ENCODE measurements at regions not wholly inside any gene's neighbourhood (a gene's known extent, or its start where the extent isn't known, plus 50 kb on each side); places are given as distances from the start of the nearest gene placed in this dataset.

DNA sequence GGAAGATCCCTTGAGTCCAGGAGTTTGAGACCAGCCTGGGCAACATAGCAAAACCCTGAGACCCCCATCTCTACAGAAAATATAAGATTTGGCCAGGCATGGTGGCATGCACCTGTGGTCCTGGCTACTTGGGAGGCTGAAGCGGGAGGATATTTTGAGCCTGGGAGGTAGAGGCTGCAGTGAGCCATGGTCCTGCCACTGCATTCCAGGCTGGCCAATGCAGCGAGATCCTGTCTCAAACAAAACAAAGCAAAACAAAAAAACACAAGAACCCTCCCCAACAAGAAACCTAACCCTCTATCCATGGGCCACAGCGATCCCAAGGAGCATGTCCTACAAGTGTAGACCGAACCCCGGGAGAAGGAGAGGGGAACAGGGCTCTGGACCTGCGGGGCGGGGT is 133.3 kb downstream of the MGAT5B start:
- TF ChIP-seq, protein P1, sequence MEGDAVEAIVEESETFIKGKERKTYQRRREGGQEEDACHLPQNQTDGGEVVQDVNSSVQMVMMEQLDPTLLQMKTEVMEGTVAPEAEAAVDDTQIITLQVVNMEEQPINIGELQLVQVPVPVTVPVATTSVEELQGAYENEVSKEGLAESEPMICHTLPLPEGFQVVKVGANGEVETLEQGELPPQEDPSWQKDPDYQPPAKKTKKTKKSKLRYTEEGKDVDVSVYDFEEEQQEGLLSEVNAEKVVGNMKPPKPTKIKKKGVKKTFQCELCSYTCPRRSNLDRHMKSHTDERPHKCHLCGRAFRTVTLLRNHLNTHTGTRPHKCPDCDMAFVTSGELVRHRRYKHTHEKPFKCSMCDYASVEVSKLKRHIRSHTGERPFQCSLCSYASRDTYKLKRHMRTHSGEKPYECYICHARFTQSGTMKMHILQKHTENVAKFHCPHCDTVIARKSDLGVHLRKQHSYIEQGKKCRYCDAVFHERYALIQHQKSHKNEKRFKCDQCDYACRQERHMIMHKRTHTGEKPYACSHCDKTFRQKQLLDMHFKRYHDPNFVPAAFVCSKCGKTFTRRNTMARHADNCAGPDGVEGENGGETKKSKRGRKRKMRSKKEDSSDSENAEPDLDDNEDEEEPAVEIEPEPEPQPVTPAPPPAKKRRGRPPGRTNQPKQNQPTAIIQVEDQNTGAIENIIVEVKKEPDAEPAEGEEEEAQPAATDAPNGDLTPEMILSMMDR (conservative IDR thresholded peaks at IDR 0.05; ENCODE audit: low read length): no peak
- DNase-seq (ENCODE audit: low read depth): no peak
- H3K4me3 ChIP-seq (ENCODE audit: low read length): no peak overlapping the region

DNA sequence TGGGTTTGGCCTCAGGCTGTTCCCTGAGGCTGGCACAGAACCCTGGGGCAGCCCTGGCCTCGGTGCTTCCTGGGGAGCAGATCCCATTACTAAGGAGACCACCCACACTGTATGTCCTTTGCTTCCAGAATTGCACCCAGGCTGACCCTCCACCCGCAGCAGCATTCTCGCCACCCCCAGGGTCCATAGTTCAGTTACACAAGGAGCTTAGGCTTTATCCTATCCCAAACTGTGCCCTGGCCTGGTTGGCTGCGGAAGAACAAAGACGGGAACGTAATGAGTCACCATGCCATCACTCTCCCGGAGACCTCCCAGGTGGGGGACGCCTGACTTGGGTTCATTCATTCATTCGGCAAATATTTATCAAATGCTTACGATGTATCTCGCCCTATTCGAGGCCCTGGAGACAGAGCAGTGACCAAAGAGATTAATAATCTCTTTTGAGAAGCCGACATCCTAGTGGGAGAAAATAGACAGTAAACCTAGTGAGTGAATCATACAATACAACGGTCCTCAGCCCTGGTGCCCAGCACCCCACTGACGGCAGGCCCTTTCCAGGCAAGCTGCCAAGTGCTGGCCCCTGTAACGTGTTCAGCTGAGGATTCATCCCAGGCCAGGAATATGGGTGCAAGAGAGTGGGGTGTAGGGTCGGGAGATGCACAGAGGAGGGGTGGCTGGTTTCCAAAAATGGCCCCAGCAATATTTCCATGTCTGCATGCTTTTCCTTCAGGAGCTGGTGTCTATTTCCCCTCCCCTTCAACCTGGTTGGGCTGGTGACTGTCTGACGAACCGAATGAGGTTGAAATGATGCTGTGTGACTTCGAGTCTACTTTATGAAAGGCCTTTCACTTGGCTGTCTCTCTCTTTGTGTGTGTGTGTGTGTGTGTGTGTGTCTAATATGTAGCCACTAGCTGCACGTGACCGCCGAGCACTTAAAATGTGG is 134.2 kb downstream of the MGAT5B start:
- TF ChIP-seq, protein P1 (conservative IDR thresholded peaks at IDR 0.05; ENCODE audit: low read length): no peak
- peak; percentile 27 for DNase-seq (ENCODE audit: low read depth)
- H3K4me3 ChIP-seq (ENCODE audit: low read length): no peak overlapping the region

GRCh38 chr17:77003699-77004098 is 135.5 kb downstream of the MGAT5B start:
- TF ChIP-seq, protein P1 (conservative IDR thresholded peaks at IDR 0.05; ENCODE audit: low read length): no peak
- H3K4me3 ChIP-seq (ENCODE audit: low read length): no peak overlapping the region
- no peak for DNase-seq (ENCODE audit: low read depth)

DNA sequence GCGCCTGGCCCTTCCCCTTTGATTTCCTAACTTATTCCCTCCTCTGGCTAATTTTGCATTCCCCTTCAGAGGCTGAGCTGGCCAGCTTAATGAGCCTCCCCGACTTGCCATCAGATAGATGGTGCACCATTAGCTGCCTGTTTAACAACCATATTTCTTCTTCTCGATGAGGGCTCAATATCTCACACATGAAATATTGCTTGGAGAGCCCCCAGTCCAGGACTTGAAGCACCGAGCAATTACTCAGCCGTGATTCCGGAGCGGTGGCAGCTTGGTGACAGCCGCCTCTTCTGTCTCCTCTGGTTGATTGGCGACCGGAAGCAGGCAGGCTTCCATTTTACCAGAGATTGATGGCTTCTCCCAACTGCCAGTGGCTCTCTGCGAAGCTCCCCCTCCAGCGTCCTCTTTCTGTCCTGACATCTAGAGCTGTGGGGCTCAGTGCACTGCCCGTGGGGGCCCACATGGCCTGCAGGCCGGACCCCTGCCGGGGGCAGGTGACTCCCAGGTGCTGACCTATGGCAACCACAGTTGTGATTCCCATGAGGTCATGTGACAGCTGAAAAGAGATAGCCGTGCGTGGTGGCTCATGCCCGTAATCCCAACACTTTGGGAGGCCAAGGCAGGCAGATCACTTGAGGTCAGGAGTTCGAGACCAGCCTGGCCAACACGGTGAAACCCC is 133.7 kb upstream of the SEC14L1 start:
- TF ChIP-seq, protein P1 (conservative IDR thresholded peaks at IDR 0.05; ENCODE audit: low read length): no peak
- no peak for DNase-seq (ENCODE audit: low read depth)
- no peak overlapping the region for H3K4me3 ChIP-seq (ENCODE audit: low read length)

DNA sequence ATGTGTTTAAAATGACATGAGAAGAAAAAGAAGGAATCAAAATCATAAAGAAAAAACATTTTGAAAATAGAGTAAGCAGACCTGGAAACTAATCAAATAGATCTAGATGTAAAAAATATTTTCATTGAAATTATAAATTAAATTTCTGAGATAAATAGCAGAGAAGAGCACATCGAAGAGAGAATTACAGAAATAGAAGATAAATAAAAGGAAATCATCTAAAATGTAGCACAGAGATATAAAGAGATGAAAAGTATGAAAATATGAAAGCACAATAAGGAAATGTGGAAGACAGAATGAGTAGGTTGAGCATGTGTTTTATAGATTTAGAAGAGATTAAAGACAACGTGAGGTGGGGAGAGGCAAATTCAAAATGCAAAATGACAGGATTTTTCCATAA is 130.9 kb upstream of the SEC14L1 start:
- TF ChIP-seq, protein P1 (conservative IDR thresholded peaks at IDR 0.05; ENCODE audit: low read length): no peak
- H3K4me3 ChIP-seq (ENCODE audit: low read length): no peak overlapping the region
- no peak for DNase-seq (ENCODE audit: low read depth)

DNA sequence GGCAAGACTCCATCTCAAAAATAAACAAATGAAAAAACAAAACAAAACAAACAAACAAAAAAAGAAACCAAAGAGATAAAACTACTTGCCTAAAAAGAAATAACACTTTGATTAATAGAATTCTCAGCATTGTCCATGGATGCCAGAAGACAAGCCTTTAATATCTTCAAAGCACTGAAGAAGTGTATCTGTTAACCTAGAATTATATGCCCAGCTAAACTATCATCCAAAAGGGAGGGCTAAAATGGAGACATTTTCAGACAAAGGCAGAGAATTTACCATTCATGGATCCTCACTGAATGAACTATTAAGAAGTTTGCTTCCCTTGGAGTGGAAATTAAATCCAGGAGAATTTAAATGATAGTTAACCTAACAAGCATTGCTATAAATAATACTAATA is 130.1 kb upstream of the SEC14L1 start:
- H3K4me3 ChIP-seq (ENCODE audit: low read length): no peak overlapping the region
- DNase-seq (ENCODE audit: low read depth): no peak
- TF ChIP-seq, protein P1 (conservative IDR thresholded peaks at IDR 0.05; ENCODE audit: low read length): no peak

Measured in AG10803 (cell line).